K562 (cell line): ENCODE measurements at regions not wholly inside any gene's neighbourhood (a gene's known extent, or its start where the extent isn't known, plus 50 kb on each side); places are given as distances from the start of the nearest gene placed in this dataset.

Source experiments
- ATAC-seq: fragments of 200-7000 bp; cut with Tn5 transposase; 3 replicates; pipeline ENCODE4 v1.9.1; 2020; ENCODE audit warnings: moderate library complexity
- BruUV-seq: library from RNA; stranded (reverse); fragments of 400-500 nt; replicated peaks from 2 replicates; lab custom pipeline; 2021; lab: Mats Ljungman, UMichigan
- CTCF ChIA-PET: fragments of 300-600 bp; formaldehyde crosslinking; extraction: SDS; loops from one replicate; lab custom pipeline; 2021; ENCODE audit warnings: low intra/inter-chr PET ratio; lab: Yijun Ruan, JAX
- POLR2A ChIA-PET: fragments of 300-600, 350-650 bp; sonication (Branson Sonifier 250); formaldehyde crosslinking; extraction: SDS; loops from one replicate; lab custom pipeline; 2021; ENCODE audit warnings: antibody characterized with exemption, inconsistent platforms; lab: Yijun Ruan, JAX
- DNase-seq, 4 experiments: peaks; one replicate each; pipeline versions ENCODE4 v3.0.0 to v3.0.0-alpha.2; 2011 to 2018; ENCODE audit warnings: low spot score in 3 of 4, mixed read lengths in 3 of 4; ENCODE audit errors: extremely low read depth in 1 of 4
- FAIRE-seq: peaks from 2 replicates; lab custom pipeline; 2011; peaks lifted over from hg19 to GRCh38; lab: Jason Lieb, UNC
- H2AFZ ChIP-seq: 2 replicates; pipeline ENCODE4 v1.6.0; 2011; ENCODE audit warnings: low read depth, low read length, control low read depth, inconsistent platforms
- H3K27ac ChIP-seq: fragments of 200-600 bp; 3 replicates; pipeline ENCODE4 v1.8.0; 2011; ENCODE audit warnings: low read depth, mild to moderate bottlenecking, control low read depth, inconsistent platforms, low read length, moderate library complexity, mixed read lengths; ENCODE audit errors: extremely low read depth
- H3K27me3 ChIP-seq, 2 experiments: fragments of 300-600 bp in 1 of 2; 2 replicates in 1 of 2; 3 replicates in 1 of 2; pipeline versions ENCODE4 v1.6.0 to v1.8.0; 2011; ENCODE audit warnings: inconsistent platforms in 2 of 2, low read length in 2 of 2, mild to moderate bottlenecking in 1 of 2, mixed read lengths in 1 of 2, moderate library complexity in 1 of 2; ENCODE audit not compliant: control insufficient read depth in 2 of 2, insufficient read depth in 2 of 2
- H3K36me3 ChIP-seq: fragments of 300-600 bp; 3 replicates; pipeline ENCODE4 v1.8.0; 2011; ENCODE audit warnings: mild to moderate bottlenecking, low read length, inconsistent platforms; ENCODE audit not compliant: control insufficient read depth, insufficient read depth
- H3K4me1 ChIP-seq, 2 experiments: fragments of 200-600 bp in 1 of 2; replicated peaks in 1 of 2; 2 replicates in 1 of 2; 3 replicates in 1 of 2; pipeline versions ENCODE4 v1.5.1 to v1.8.0; 2011; ENCODE audit warnings: inconsistent platforms in 2 of 2, low read length in 2 of 2, mild to moderate bottlenecking in 1 of 2, mixed read lengths in 1 of 2, moderate library complexity in 1 of 2; ENCODE audit not compliant: control insufficient read depth in 2 of 2, insufficient read depth in 2 of 2
- H3K4me2 ChIP-seq: 2 replicates; pipeline ENCODE4 v1.6.1; 2011; ENCODE audit warnings: low read length, control low read depth, inconsistent platforms, mixed read lengths; ENCODE audit not compliant: insufficient read depth
- H3K4me3 ChIP-seq: fragments of 200-600 bp; sonication (generic), shearing (Covaris generic); 2 replicates; pipeline ENCODE4 v1.5.1; 2016; ENCODE audit warnings: control low read depth, inconsistent platforms
- H3K79me2 ChIP-seq: fragments of 200-600 bp; 3 replicates; pipeline ENCODE4 v1.8.0; 2011; ENCODE audit warnings: low read length, inconsistent platforms; ENCODE audit not compliant: control insufficient read depth, insufficient read depth
- H3K9ac ChIP-seq, 2 experiments: 2 replicates each; pipeline versions ENCODE4 v1.6.0 to v1.6.1; 2011; ENCODE audit warnings: low read depth in 2 of 2, low read length in 2 of 2, control low read depth in 1 of 2, inconsistent platforms in 1 of 2, mild to moderate bottlenecking in 1 of 2, mixed read lengths in 1 of 2; ENCODE audit not compliant: insufficient read depth in 1 of 2
- H3K9me1 ChIP-seq: one replicate; pipeline ENCODE4 v1.6.0; 2011; ENCODE audit warnings: inconsistent platforms, mild to moderate bottlenecking, low read length, moderate library complexity; ENCODE audit not compliant: control insufficient read depth, insufficient read depth
- H3K9me3 ChIP-seq: replicated peaks from 2 replicates; pipeline ENCODE4 v1.5.1; 2011; ENCODE audit warnings: low read depth, low read length, inconsistent platforms; ENCODE audit not compliant: control insufficient read depth, insufficient read depth
- H4K20me1 ChIP-seq: replicated peaks from 2 replicates; pipeline ENCODE4 v1.6.1; 2011; ENCODE audit warnings: low read length, inconsistent platforms, mixed read lengths; ENCODE audit not compliant: control insufficient read depth, insufficient read depth
- ATF6 ChIP-seq: sonication (generic); formaldehyde crosslinking; IDR thresholded peaks from 2 replicates; pipeline ENCODE4 v1.4.0; 2020; ENCODE audit warnings: mild to moderate bottlenecking, missing genetic modification reagents
- CSDE1 ChIP-seq, 2 experiments: fragments of 450-650 bp; IDR thresholded peaks; 2 replicates each; pipeline ENCODE4 v1.6.1; 2016; ENCODE audit warnings: mild to moderate bottlenecking in 1 of 2
- E2F1 ChIP-seq: sonication (generic); formaldehyde crosslinking; IDR thresholded peaks from 2 replicates; pipeline ENCODE4 v1.8.1; 2023; ENCODE audit warnings: mild to moderate bottlenecking, missing genetic modification reagents, moderate library complexity
- EHMT2 ChIP-seq: fragments of 450-650 bp; IDR thresholded peaks from 2 replicates; pipeline ENCODE4 v1.6.1; 2018; ENCODE audit warnings: antibody characterized with exemption
- JUND ChIP-seq, 2 experiments: IDR thresholded peaks; 2 replicates in 1 of 2; 3 replicates in 1 of 2; pipeline ENCODE4 v1.6.1; 2011; ENCODE audit warnings: borderline replicate concordance in 2 of 2, low read depth in 2 of 2, low read length in 2 of 2, improper control_type of control experiment in 1 of 2, missing biosample characterization in 1 of 2, missing genetic modification characterization in 1 of 2, missing genetic modification reagents in 1 of 2
- MIER1 ChIP-seq: fragments of 450-650 bp; IDR thresholded peaks from 2 replicates; pipeline ENCODE4 v1.6.1; 2016; ENCODE audit warnings: antibody characterized with exemption, mild to moderate bottlenecking, low read depth
- NFIC ChIP-seq: fragments of 450-650 bp; IDR thresholded peaks from 2 replicates; pipeline ENCODE4 v1.6.1; 2017; ENCODE audit warnings: mild to moderate bottlenecking, inconsistent platforms
- POLR2AphosphoS2 ChIP-seq: IDR thresholded peaks from 2 replicates; pipeline ENCODE4 v1.6.1; 2012; ENCODE audit warnings: low read length, improper control_type of control experiment
- POU5F1 ChIP-seq: fragments of 150-350 bp; IDR thresholded peaks from 2 replicates; pipeline ENCODE4 v1.6.1; 2014; ENCODE audit warnings: borderline replicate concordance, low read length, low read depth, mild to moderate bottlenecking; ENCODE audit not compliant: partially characterized antibody
- SRSF9 ChIP-seq: fragments of 200-400 bp; formaldehyde crosslinking; IDR thresholded peaks from 2 replicates; pipeline ENCODE4 v1.6.1; 2017; ENCODE audit warnings: low read depth, low read length, borderline replicate concordance
- TCF15 ChIP-seq: fragments of 250-450 bp; sonication (Bioruptor Pico); IDR thresholded peaks from 2 replicates; pipeline ENCODE4 v1.8.0; 2022; ENCODE audit warnings: moderate library complexity, mild to moderate bottlenecking, inconsistent platforms
- TEAD4 ChIP-seq, 2 experiments: sonication (generic) in 1 of 2; formaldehyde crosslinking in 1 of 2; IDR thresholded peaks; 2 replicates each; pipeline versions ENCODE4 v1.6.1 to v1.8.0; 2012 to 2022; ENCODE audit warnings: borderline replicate concordance in 1 of 2, inconsistent platforms in 1 of 2, low read length in 1 of 2, mild to moderate bottlenecking in 1 of 2, missing genetic modification reagents in 1 of 2
- XRCC3 ChIP-seq: fragments of 450-650 bp; IDR thresholded peaks from 2 replicates; pipeline ENCODE4 v1.6.1; 2017; ENCODE audit warnings: mild to moderate bottlenecking, moderate library complexity
- ZNF134 ChIP-seq: fragments of 250-450 bp; sonication (Bioruptor Pico); conservative IDR thresholded peaks from 2 replicates; pipeline ENCODE4 v1.4.0; 2020
- WGBS: fragments of 100-300 bp; shearing (Covaris generic); methylation state at CpG from one replicate; pipeline ENCODE4 v1.1.6; 2016; ENCODE audit warnings: low coverage, mixed read lengths; ENCODE audit not compliant: insufficient coverage; ENCODE audit errors: missing lambda C conversion rate; 5-methylcytosine and 5-hydroxymethylcytosine counted together
- in situ Hi-C: fragments of 300-500 bp; cut with MboI; formaldehyde crosslinking; loops from 4 replicates; pipeline ENCODE4 v1.15.0; 2018; ENCODE audit warnings: inconsistent platforms, mixed read lengths
- intact Hi-C: fragments of 100-400 bp; cut with micrococcal nuclease; formaldehyde crosslinking; loops from 2 replicates; pipeline ENCODE4 v1.14.2; 2022
- TF ChIP-seq, protein P1 (sequence below): fragments of 450-650 bp; formaldehyde crosslinking; IDR thresholded peaks from 2 replicates; pipeline ENCODE4 v1.4.0; 2020; ENCODE audit warnings: mild to moderate bottlenecking, moderate library complexity
- TF ChIP-seq, protein P2 (sequence below): fragments of 450-650 bp; IDR thresholded peaks from 2 replicates; pipeline ENCODE4 v1.6.1; 2016; ENCODE audit warnings: mild to moderate bottlenecking

DNA sequence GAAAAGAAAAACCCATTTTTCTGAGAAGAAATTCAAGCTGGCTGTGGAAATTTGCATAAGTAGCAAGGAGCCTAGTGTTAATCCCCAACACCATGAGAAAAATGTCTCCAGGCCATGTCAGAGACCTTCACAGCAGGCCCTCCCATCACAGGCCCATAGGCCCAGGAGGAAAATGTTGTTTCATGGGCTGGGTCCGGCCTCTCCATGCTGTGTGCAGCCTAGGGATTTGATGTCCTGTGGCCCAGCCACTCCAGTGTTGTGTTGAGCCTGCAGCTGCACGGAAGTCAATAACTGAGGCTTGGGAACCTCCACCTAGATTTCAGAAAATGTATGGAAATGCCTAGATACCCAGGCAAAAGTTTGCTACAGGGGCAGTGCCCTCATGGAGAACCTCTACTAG, 432.2 kb downstream of the IPO8 start:
- 0% methylated on average over 2 of the region's 2 CpGs for WGBS
- Histone ChIP-seq H3K36me3 (no peaks in the 10 kb centered on the region), H3K9me1 (no peaks in the 10 kb centered on the region), H3K9ac (no peak overlapping the region), H4K20me1 (no peaks in the 10 kb centered on the region), H3K4me1 (no peaks in the 10 kb centered on the region), H3K79me2 (no peaks in the 10 kb centered on the region), H3K4me3 (no peak overlapping the region), H3K9me3 (no peaks in the 10 kb centered on the region), H3K4me2 (no peak overlapping the region), H2AFZ (no peak overlapping the region), H3K27ac (no peak overlapping the region), H3K27me3 (no peaks in the 10 kb centered on the region)
- BruUV-seq, result no TSS peak
- in situ Hi-C loops (no loop called here), intact Hi-C loops (no loop called here)
- FAIRE-seq (no peak), ATAC-seq (no peak), DNase-seq (no peak)
- ChIA-PET POLR2A (interaction anchor here (0.6 kb wide), 1 partner anchor 550 kb away, joined by 3 read pairs; no protein-coding TSS in a partner anchor), CTCF (no interaction called here)
- TF ChIP-seq E2F1 (CRISPR knock-in tag) (no peak), EHMT2 (no peak), ATF6 (CRISPR knock-in tag) (no peak), TEAD4 (IDR thresholded peaks at IDR 0.05; ENCODE audit: low read length) (no peak), TEAD4 (CRISPR knock-in tag; IDR thresholded peaks at IDR 0.05; ENCODE audit: borderline replicate concordance) (no peak), POU5F1 (no peak), TCF15 (CRISPR knock-in tag) (no peak), JUND (IDR thresholded peaks at IDR 0.05; ENCODE audit: borderline replicate concordance, low read depth, low read length) (no peak), JUND (tag; IDR thresholded peaks at IDR 0.05; ENCODE audit: borderline replicate concordance, low read depth, low read length) (no peak), CSDE1 (IDR thresholded peaks at IDR 0.05) (no peak), XRCC3 (no peak), ZNF134 (no peak), POLR2AphosphoS2 (no peak), MIER1 (no peak), NFIC (no peak), SRSF9 (no peak)
- TF ChIP-seq, protein P1, sequence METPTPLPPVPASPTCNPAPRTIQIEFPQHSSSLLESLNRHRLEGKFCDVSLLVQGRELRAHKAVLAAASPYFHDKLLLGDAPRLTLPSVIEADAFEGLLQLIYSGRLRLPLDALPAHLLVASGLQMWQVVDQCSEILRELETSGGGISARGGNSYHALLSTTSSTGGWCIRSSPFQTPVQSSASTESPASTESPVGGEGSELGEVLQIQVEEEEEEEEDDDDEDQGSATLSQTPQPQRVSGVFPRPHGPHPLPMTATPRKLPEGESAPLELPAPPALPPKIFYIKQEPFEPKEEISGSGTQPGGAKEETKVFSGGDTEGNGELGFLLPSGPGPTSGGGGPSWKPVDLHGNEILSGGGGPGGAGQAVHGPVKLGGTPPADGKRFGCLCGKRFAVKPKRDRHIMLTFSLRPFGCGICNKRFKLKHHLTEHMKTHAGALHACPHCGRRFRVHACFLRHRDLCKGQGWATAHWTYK (CRISPR knock-in tag), result no peak
- TF ChIP-seq, protein P2, sequence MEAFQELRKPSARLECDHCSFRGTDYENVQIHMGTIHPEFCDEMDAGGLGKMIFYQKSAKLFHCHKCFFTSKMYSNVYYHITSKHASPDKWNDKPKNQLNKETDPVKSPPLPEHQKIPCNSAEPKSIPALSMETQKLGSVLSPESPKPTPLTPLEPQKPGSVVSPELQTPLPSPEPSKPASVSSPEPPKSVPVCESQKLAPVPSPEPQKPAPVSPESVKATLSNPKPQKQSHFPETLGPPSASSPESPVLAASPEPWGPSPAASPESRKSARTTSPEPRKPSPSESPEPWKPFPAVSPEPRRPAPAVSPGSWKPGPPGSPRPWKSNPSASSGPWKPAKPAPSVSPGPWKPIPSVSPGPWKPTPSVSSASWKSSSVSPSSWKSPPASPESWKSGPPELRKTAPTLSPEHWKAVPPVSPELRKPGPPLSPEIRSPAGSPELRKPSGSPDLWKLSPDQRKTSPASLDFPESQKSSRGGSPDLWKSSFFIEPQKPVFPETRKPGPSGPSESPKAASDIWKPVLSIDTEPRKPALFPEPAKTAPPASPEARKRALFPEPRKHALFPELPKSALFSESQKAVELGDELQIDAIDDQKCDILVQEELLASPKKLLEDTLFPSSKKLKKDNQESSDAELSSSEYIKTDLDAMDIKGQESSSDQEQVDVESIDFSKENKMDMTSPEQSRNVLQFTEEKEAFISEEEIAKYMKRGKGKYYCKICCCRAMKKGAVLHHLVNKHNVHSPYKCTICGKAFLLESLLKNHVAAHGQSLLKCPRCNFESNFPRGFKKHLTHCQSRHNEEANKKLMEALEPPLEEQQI, result no peak
